Karpas-422 (cell line): ENCODE measurements at regions not wholly inside any gene's neighbourhood (a gene's known extent, or its start where the extent isn't known, plus 50 kb on each side); places are given as distances from the start of the nearest gene placed in this dataset.

Experiments used
- DNase-seq: peaks from one replicate; pipeline ENCODE4 v3.0.0-alpha.2; 2015
- H2AFZ ChIP-seq: fragments of 200-600 bp; sonication (generic); 2 replicates; pipeline ENCODE4 v1.6.1; 2014; ENCODE audit warnings: antibody characterized with exemption, low read length, mixed read lengths
- H3K27ac ChIP-seq: fragments of 200-600 bp; sonication (generic); 2 replicates; pipeline ENCODE4 v1.5.1; 2014; ENCODE audit warnings: mild to moderate bottlenecking, low read length, moderate library complexity
- H3K27me3 ChIP-seq: fragments of 200-600 bp; sonication (generic); 2 replicates; pipeline ENCODE4 v1.6.1; 2014; ENCODE audit warnings: low read length, mixed read lengths
- H3K36me3 ChIP-seq: fragments of 200-600 bp; sonication (generic); 2 replicates; pipeline ENCODE4 v1.6.1; 2014; ENCODE audit warnings: low read length, mixed read lengths; ENCODE audit not compliant: insufficient read depth
- H3K4me1 ChIP-seq: fragments of 200-600 bp; sonication (generic); 2 replicates; pipeline ENCODE4 v1.6.1; 2014; ENCODE audit warnings: mild to moderate bottlenecking, low read length, mixed read lengths
- H3K4me2 ChIP-seq: fragments of 200-600 bp; sonication (generic); 2 replicates; pipeline ENCODE4 v1.6.1; 2014; ENCODE audit warnings: low read length, low read depth, mild to moderate bottlenecking; ENCODE audit not compliant: poor library complexity, severe bottlenecking
- H3K4me3 ChIP-seq: fragments of 200-600 bp; sonication (generic); 2 replicates; pipeline ENCODE4 v1.5.1; 2014; ENCODE audit warnings: mild to moderate bottlenecking, antibody characterized with exemption, low read length, mixed read lengths
- H3K79me2 ChIP-seq: fragments of 200-600 bp; sonication (generic); 2 replicates; pipeline ENCODE4 v1.6.1; 2014; ENCODE audit warnings: mild to moderate bottlenecking, low read length, mixed read lengths
- H3K9ac ChIP-seq: fragments of 200-600 bp; sonication (generic); 2 replicates; pipeline ENCODE4 v1.6.0; 2014; ENCODE audit warnings: low read length
- H3K9me2 ChIP-seq: fragments of 200-600 bp; sonication (generic), shearing (Covaris generic); replicated peaks from 2 replicates; pipeline ENCODE4 v1.6.0; 2014; ENCODE audit warnings: mild to moderate bottlenecking, low read length, moderate library complexity; ENCODE audit not compliant: insufficient read depth
- H3K9me3 ChIP-seq: fragments of 300-700, 200-600 bp; sonication (generic); 2 replicates; pipeline ENCODE4 v1.6.1; 2014; ENCODE audit warnings: low read length, mixed read lengths
- H4K20me1 ChIP-seq: fragments of 200-600 bp; sonication (generic); 2 replicates; pipeline ENCODE4 v1.6.1; 2014; ENCODE audit warnings: mild to moderate bottlenecking, antibody characterized with exemption, low read length, low read depth; ENCODE audit not compliant: insufficient read depth

GRCh38 chr13:42685751-42686150 is 95.6 kb upstream of the FAM216B start:
- Histone ChIP-seq H3K9me2 (no peaks in the 10 kb centered on the region), H3K4me2 (no peak overlapping the region), H3K9me3 (no peaks in the 10 kb centered on the region), H3K9ac (no peak overlapping the region), H3K36me3 (no peaks in the 10 kb centered on the region), H3K27me3 (no peaks in the 10 kb centered on the region), H4K20me1 (no peaks in the 10 kb centered on the region), H3K4me3 (no peak overlapping the region), H3K4me1 (no peaks in the 10 kb centered on the region), H3K27ac (no peak overlapping the region), H2AFZ (no peak overlapping the region), H3K79me2 (no peaks in the 10 kb centered on the region)
- no peak for DNase-seq

GRCh38 chr13:42686165-42686564 is 95.2 kb upstream of the FAM216B start:
- no peaks in the 10 kb centered on the region for H3K79me2 ChIP-seq
- DNase-seq, result no peak
- no peak overlapping the region for H3K4me3 ChIP-seq
- no peaks in the 10 kb centered on the region for H3K4me1 ChIP-seq
- H3K9me2 ChIP-seq, result no peaks in the 10 kb centered on the region
- H2AFZ ChIP-seq, result no peak overlapping the region
- no peak overlapping the region for H3K9ac ChIP-seq
- H3K27me3 ChIP-seq, result no peaks in the 10 kb centered on the region
- H3K4me2 ChIP-seq, result no peak overlapping the region
- H3K36me3 ChIP-seq, result no peaks in the 10 kb centered on the region
- no peak overlapping the region for H3K27ac ChIP-seq
- H3K9me3 ChIP-seq, result no peaks in the 10 kb centered on the region
- no peaks in the 10 kb centered on the region for H4K20me1 ChIP-seq

- H3K4me1 ChIP-seq, result no peaks in the 10 kb centered on the region
- no peak for DNase-seq
- no peak overlapping the region for H3K4me2 ChIP-seq
- no peak overlapping the region for H2AFZ ChIP-seq
- H3K27ac ChIP-seq, result no peak overlapping the region
- no peaks in the 10 kb centered on the region for H4K20me1 ChIP-seq
- no peak overlapping the region for H3K9ac ChIP-seq
- no peak overlapping the region for H3K4me3 ChIP-seq
- no peaks in the 10 kb centered on the region for H3K9me3 ChIP-seq
- no peaks in the 10 kb centered on the region for H3K79me2 ChIP-seq
- H3K36me3 ChIP-seq, result no peaks in the 10 kb centered on the region
- H3K9me2 ChIP-seq, result no peaks in the 10 kb centered on the region
- H3K27me3 ChIP-seq, result no peaks in the 10 kb centered on the region
Measured at GRCh38 chr13:42688821-42689220, 92.6 kb upstream of the FAM216B start.

- H2AFZ ChIP-seq, result no peak overlapping the region
Measured at GRCh38 chr13:42696191-42696590, 85.2 kb upstream of the FAM216B start.

GRCh38 chr13:42699912-42700311 is 81.5 kb upstream of the FAM216B start:
- H3K9me2 ChIP-seq, result no peaks in the 10 kb centered on the region
- no peak overlapping the region for H3K9ac ChIP-seq
- H3K9me3 ChIP-seq, result no peaks in the 10 kb centered on the region
- no peaks in the 10 kb centered on the region for H3K79me2 ChIP-seq
- no peaks in the 10 kb centered on the region for H3K36me3 ChIP-seq
- H2AFZ ChIP-seq, result no peak overlapping the region
- H3K27me3 ChIP-seq, result no peaks in the 10 kb centered on the region
- DNase-seq, result no peak
- no peak overlapping the region for H3K4me3 ChIP-seq
- H3K4me1 ChIP-seq, result no peaks in the 10 kb centered on the region
- no peak overlapping the region for H3K27ac ChIP-seq
- H4K20me1 ChIP-seq, result no peaks in the 10 kb centered on the region
- no peak overlapping the region for H3K4me2 ChIP-seq

More at GRCh38 chr13:42696191-42696590, 85.2 kb upstream of the FAM216B start:
- no peak overlapping the region for H3K9ac ChIP-seq
- no peaks in the 10 kb centered on the region for H3K36me3 ChIP-seq
- no peaks in the 10 kb centered on the region for H3K79me2 ChIP-seq
- H3K9me3 ChIP-seq, result no peaks in the 10 kb centered on the region
- H3K27me3 ChIP-seq, result no peaks in the 10 kb centered on the region
- DNase-seq, result no peak
- H3K27ac ChIP-seq, result no peak overlapping the region
- no peaks in the 10 kb centered on the region for H3K4me1 ChIP-seq
- no peak overlapping the region for H3K4me3 ChIP-seq
- H3K4me2 ChIP-seq, result no peak overlapping the region
- no peaks in the 10 kb centered on the region for H4K20me1 ChIP-seq
- no peaks in the 10 kb centered on the region for H3K9me2 ChIP-seq

GRCh38 chr13:42702716-42703115 is 78.7 kb upstream of the FAM216B start:
- no peak overlapping the region for H3K4me2 ChIP-seq
- H3K9me3 ChIP-seq, result no peaks in the 10 kb centered on the region
- H3K79me2 ChIP-seq, result no peaks in the 10 kb centered on the region
- no peak overlapping the region for H3K9ac ChIP-seq
- no peaks in the 10 kb centered on the region for H4K20me1 ChIP-seq
- no peaks in the 10 kb centered on the region for H3K4me1 ChIP-seq
- no peaks in the 10 kb centered on the region for H3K36me3 ChIP-seq
- no peak for DNase-seq
- H3K27me3 ChIP-seq, result no peaks in the 10 kb centered on the region
- H3K4me3 ChIP-seq, result no peak overlapping the region
- no peak overlapping the region for H2AFZ ChIP-seq
- H3K9me2 ChIP-seq, result no peaks in the 10 kb centered on the region
- no peak overlapping the region for H3K27ac ChIP-seq

- no peak overlapping the region for H3K27ac ChIP-seq
- H3K79me2 ChIP-seq, result no peaks in the 10 kb centered on the region
- H3K4me1 ChIP-seq, result no peaks in the 10 kb centered on the region
- H3K9me3 ChIP-seq, result no peaks in the 10 kb centered on the region
- H4K20me1 ChIP-seq, result no peaks in the 10 kb centered on the region
- no peak for DNase-seq
- H3K4me2 ChIP-seq, result no peak overlapping the region
- no peak overlapping the region for H3K9ac ChIP-seq
- no peaks in the 10 kb centered on the region for H3K27me3 ChIP-seq
- H2AFZ ChIP-seq, result no peak overlapping the region
- H3K36me3 ChIP-seq, result no peaks in the 10 kb centered on the region
- no peak overlapping the region for H3K4me3 ChIP-seq
- no peaks in the 10 kb centered on the region for H3K9me2 ChIP-seq
Measured at GRCh38 chr13:42703740-42704139, 77.6 kb upstream of the FAM216B start.

- Histone ChIP-seq H3K9me2 (no peaks in the 10 kb centered on the region), H3K4me3 (no peak overlapping the region), H3K9ac (no peak overlapping the region), H3K79me2 (no peaks in the 10 kb centered on the region), H3K9me3 (no peaks in the 10 kb centered on the region), H4K20me1 (no peaks in the 10 kb centered on the region), H3K27me3 (no peaks in the 10 kb centered on the region), H3K36me3 (no peaks in the 10 kb centered on the region), H3K4me1 (no peaks in the 10 kb centered on the region), H3K27ac (no peak overlapping the region), H2AFZ (no peak overlapping the region), H3K4me2 (no peak overlapping the region)
- no peak for DNase-seq
Measured at GRCh38 chr13:42706286-42706685, 75.1 kb upstream of the FAM216B start.

- no peak for DNase-seq
- no peaks in the 10 kb centered on the region for H3K9me3 ChIP-seq
- no peaks in the 10 kb centered on the region for H3K9me2 ChIP-seq
- no peak overlapping the region for H3K4me2 ChIP-seq
- no peaks in the 10 kb centered on the region for H4K20me1 ChIP-seq
- H3K36me3 ChIP-seq, result no peaks in the 10 kb centered on the region
- no peak overlapping the region for H3K27ac ChIP-seq
- H3K9ac ChIP-seq, result no peak overlapping the region
- no peaks in the 10 kb centered on the region for H3K4me1 ChIP-seq
- H3K4me3 ChIP-seq, result no peak overlapping the region
- H3K27me3 ChIP-seq, result no peaks in the 10 kb centered on the region
- no peak overlapping the region for H2AFZ ChIP-seq
- no peaks in the 10 kb centered on the region for H3K79me2 ChIP-seq
Measured at GRCh38 chr13:42707048-42707447, 74.3 kb upstream of the FAM216B start.
